Kidney epithelial cell (primary cell): ENCODE measurements at regions not wholly inside any gene's neighbourhood (a gene's known extent, or its start where the extent isn't known, plus 50 kb on each side); places are given as distances from the start of the nearest gene placed in this dataset.
"Not testable (repeated sequence)": the region's sequence is repeated elsewhere in the genome, so short reads cannot be mapped to it uniquely, and the experiment has no call there.

Experiments
- DNase-seq: peaks from one replicate; pipeline ENCODE4 v3.0.0-alpha.2; 2010; ENCODE audit warnings: low read depth
- H3K27me3 ChIP-seq: 2 replicates; pipeline ENCODE4 v1.6.0; 2011; ENCODE audit warnings: low read length; ENCODE audit not compliant: control insufficient read depth, insufficient read depth
- H3K36me3 ChIP-seq: 2 replicates; pipeline ENCODE4 v1.5.1; 2011; ENCODE audit warnings: low read length; ENCODE audit not compliant: control insufficient read depth, insufficient read depth
- H3K4me3 ChIP-seq: 2 replicates; pipeline ENCODE4 v1.5.1; 2011; ENCODE audit warnings: low read depth, mild to moderate bottlenecking, control low read depth, low read length
- CTCF ChIP-seq: IDR thresholded peaks from 2 replicates; pipeline ENCODE4 v1.5.1; 2011; ENCODE audit warnings: mild to moderate bottlenecking, moderate library complexity, low read length, control low read depth, inconsistent platforms; ENCODE audit not compliant: insufficient read depth, poor library complexity, severe bottlenecking

GRCh38 chr9:129449066-129449465 is 171.8 kb downstream of the C9orf50 start:
- no peak for TF ChIP-seq CTCF
- no peaks in the 10 kb centered on the region for H3K27me3 ChIP-seq
- DNase-seq, result no peak
- no peaks in the 10 kb centered on the region for H3K36me3 ChIP-seq
- H3K4me3 ChIP-seq, result no peak overlapping the region

DNA sequence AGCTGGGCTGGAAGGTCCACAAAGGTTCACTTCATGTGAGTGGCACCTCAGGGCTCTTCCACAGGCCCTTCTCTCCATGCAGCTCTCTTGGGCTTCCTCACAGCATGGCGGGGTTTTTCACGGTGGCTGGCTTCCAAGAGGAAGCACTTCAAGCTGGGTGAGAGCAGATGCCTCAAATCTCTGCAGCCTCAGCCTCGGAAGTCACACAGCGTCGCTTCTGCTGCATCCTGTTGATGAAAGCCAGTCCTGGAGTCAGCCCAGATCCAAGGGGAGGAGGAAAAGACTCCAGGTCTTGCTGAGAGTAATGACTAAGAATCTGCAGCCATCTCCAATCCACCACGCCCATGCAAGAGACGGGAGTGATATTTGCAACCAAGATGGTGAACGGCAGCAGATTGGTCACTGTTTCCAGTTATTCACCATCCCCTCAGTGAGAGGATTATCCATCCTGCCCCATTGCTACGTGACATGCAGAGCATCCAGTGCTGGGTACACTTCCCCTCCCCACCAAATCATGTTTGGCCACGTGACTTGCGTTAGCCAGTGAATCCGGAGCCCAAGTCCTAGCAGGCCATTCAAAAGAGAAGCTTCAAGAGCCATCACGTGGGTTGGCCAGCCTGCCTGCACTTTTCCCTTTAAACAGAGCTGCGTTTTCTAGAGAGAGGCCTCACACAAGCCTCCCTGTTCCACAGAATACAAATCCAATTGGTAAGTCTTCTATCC is 173.9 kb downstream of the C9orf50 start:
- Histone ChIP-seq H3K27me3 (no peaks in the 10 kb centered on the region), H3K4me3 (no peak overlapping the region), H3K36me3 (no peaks in the 10 kb centered on the region)
- no peak for TF ChIP-seq CTCF
- DNase-seq, result no peak

- no peak for DNase-seq
- no peak overlapping the region for H3K4me3 ChIP-seq
- H3K27me3 ChIP-seq, result no peaks in the 10 kb centered on the region
- no peak for TF ChIP-seq CTCF
- H3K36me3 ChIP-seq, result no peaks in the 10 kb centered on the region
Measured at GRCh38 chr9:129445794-129446306, 175.1 kb downstream of the C9orf50 start.

DNA sequence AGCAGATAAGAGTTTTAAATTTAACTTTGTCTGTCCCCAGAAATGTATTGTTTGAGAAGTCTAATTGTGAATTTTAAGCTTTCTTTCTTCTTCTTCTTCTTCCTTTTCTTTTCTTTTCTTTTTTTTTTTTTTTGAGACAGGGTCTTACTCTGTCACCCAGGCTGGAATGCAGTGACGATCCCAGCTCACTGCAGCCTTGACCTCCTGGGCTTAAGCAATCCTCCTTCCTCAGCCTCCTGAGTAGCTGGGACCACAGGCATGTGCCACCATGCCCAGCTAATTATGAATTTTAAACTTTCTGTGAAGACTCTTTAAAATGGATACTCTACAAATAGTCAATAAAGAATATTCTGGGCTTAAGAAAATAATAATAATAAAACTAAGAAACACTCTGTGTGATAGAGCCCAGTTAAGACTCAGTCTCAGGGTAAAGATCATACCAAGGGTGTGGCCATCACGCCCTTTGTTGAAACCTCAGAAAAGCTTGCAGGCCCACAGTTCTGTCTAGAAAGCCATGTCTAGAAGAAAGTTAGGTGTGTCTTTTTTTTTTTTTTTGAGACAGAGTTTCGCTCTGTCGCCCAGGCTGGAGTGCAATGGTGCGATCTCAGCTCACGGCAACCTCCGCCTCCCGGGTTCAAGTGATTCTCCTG is 177.3 kb downstream of the C9orf50 start:
- DNase-seq, H3K4me3 ChIP-seq, H3K36me3 ChIP-seq, H3K27me3 ChIP-seq: not testable (repeated sequence)

DNA sequence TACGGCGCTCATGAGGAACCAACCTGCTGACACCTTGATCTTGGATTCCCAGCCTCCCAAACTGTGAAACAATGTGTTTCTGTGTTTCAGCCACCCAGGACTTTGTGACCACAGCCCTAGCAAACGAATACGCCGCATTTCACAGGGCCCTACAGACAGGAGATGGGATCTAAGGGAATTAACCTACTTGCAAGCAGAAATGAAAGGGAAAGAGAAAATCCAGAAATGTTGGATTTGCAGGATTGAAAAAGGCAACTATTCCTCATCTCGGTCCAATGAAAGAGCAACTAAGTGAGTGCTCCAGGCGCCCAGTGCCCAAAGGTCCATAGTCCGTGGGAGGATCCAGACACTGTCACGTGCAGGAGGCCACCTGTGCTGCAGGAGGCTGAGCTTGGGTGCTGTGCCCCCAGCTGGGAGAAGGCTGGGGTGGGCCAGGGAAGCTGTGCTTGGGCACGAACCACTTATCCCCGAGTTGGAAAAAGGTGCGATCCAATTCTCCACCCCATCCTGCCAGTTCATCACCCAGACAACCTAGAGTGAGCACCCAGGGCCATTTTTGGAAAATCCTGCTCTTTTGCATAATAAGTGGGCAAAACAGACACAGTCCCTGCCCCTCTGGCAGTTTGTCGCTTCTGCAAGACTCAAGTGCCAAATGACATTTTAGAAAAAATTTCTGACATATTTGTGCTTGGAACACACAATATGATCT is 177.9 kb downstream of the C9orf50 start:
- peaks cover 7% of the 10 kb centered on the region for H3K27me3 ChIP-seq
- H3K36me3 ChIP-seq, result no peaks in the 10 kb centered on the region
- H3K4me3 ChIP-seq, result no peak overlapping the region
- TF ChIP-seq CTCF, result no peak
- DNase-seq, result no peak

DNA sequence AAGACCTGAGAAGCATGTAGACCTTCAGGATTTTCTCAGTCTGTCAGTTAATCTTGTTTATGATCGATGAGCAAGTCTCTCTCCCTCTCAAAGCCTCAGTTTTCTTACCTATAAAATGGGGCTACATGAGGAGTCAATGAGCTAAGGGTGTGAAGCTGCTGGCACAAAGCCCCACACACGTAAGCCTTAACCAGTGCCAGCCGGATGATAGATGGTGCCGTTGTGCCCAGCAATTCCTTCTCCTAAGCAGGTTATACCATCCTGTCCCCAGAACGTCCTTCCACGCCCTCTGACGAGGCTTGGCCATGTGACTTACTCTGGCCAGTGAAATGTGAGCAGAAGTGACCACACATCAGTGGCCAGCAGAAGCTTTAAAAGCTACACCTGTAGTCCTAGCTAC is 179.0 kb downstream of the C9orf50 start:
- no peak for TF ChIP-seq CTCF

More for the DNA sequence above, 179.0 kb downstream of the C9orf50 start:
- Histone ChIP-seq H3K36me3 (no peaks in the 10 kb centered on the region), H3K27me3 (peaks cover 16% of the 10 kb centered on the region), H3K4me3 (no peak overlapping the region)
- no peak for DNase-seq
